ENCODE measurements at regions not wholly inside any gene's neighbourhood (a gene's known extent, or its start where the extent isn't known, plus 50 kb on each side); places are given as distances from the start of the nearest gene placed in this dataset.
"Not testable (repeated sequence)": the region's sequence is repeated elsewhere in the genome, so short reads cannot be mapped to it uniquely, and the experiment has no call there.

- TF ChIP-seq SPI1 (IDR thresholded peaks at IDR 0.05; ENCODE audit: low read depth, low read length): no peak
- TF ChIP-seq PAX5 (IDR thresholded peaks at IDR 0.05; ENCODE audit: insufficient read depth, low read length, severe bottlenecking): no peak
- no peak for TF ChIP-seq TAF1 (IDR thresholded peaks at IDR 0.05; ENCODE audit: low read depth, low read length)
- TF ChIP-seq POLR2A (IDR thresholded peaks at IDR 0.05; ENCODE audit: low read depth, low read length): no peak
- TF ChIP-seq POU2F2 (IDR thresholded peaks at IDR 0.05; ENCODE audit: low read depth, low read length): no peak
- TF ChIP-seq POLR2AphosphoS5 (IDR thresholded peaks at IDR 0.05; ENCODE audit: low read depth, low read length): no peak
- no peak for DNase-seq (ENCODE audit: insufficient read length, low spot score)
- FAIRE-seq: no peak
These were observed 400.8 kb downstream of the SMOC2 start for GRCh38 chr6:168841609-168842278.

GRCh38 chr6:168840932-168841331 lies 399.9 kb downstream of the SMOC2 start:
- not testable (repeated sequence) for FAIRE-seq; DNase-seq (ENCODE audit: insufficient read length, low spot score)

GRCh38 chr6:168840299-168840698 lies 399.3 kb downstream of the SMOC2 start:
- not testable (repeated sequence) for FAIRE-seq; DNase-seq (ENCODE audit: insufficient read length, low spot score)

DNA sequence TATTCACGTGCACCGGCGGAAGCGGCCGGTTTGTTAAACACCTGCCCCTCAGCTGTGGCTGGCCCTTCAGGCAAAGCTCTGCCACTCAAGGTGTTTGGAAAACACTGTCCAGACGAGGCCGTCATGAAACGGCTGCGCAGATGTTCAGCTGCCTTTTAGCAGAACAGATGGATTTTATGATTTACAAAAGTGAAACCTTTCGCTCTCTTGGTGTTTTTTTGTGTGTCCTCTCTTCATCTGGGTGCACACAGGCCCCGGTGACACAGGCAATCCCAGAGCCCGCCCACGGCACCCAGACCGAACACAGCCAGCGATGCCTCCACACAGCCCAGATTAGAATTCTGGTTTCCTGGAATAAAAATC lies 397.0 kb downstream of the SMOC2 start:
- DNase-seq (ENCODE audit: insufficient read length, low spot score): no peak
- TF ChIP-seq POU2F2 (IDR thresholded peaks at IDR 0.05; ENCODE audit: low read depth, low read length) (no peak), POLR2AphosphoS5 (IDR thresholded peaks at IDR 0.05; ENCODE audit: low read depth, low read length) (no peak), SPI1 (IDR thresholded peaks at IDR 0.05; ENCODE audit: low read depth, low read length) (no peak), TAF1 (IDR thresholded peaks at IDR 0.05; ENCODE audit: low read depth, low read length) (no peak), PAX5 (IDR thresholded peaks at IDR 0.05; ENCODE audit: insufficient read depth, low read length, severe bottlenecking) (no peak)
- FAIRE-seq: no peak

- no peak for DNase-seq (ENCODE audit: insufficient read length, low spot score)
- no peak for FAIRE-seq
These were observed 396.5 kb downstream of the SMOC2 start for GRCh38 chr6:168837254-168838036.

DNA sequence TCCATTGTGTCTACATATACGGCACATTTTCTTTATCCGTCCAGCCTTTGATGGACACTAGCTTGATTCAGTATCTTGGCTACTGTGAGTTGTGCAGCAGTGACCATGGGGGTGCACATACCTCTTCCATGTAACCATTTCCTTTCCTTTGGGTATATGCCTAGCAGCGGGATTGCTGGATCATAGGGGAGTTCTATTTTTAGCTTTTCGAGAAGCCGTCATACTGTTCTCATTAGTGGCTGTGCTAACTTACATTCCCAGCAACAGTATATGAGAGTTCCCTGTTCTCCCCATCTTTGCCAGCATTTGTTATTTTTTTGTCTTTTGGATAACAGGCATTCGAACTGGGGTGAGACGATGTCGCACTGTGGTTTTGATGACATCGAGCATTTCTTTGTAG lies 395.0 kb downstream of the SMOC2 start:
- FAIRE-seq (no peak), DNase-seq (ENCODE audit: insufficient read length, low spot score) (no peak)
- no peak for TF ChIP-seq SPI1 (IDR thresholded peaks at IDR 0.05; ENCODE audit: low read depth, low read length)
- TF ChIP-seq POLR2AphosphoS5 (IDR thresholded peaks at IDR 0.05; ENCODE audit: low read depth, low read length): no peak
- no peak for TF ChIP-seq POLR2A (IDR thresholded peaks at IDR 0.05; ENCODE audit: low read depth, low read length)
- TF ChIP-seq PAX5 (IDR thresholded peaks at IDR 0.05; ENCODE audit: insufficient read depth, low read length, severe bottlenecking): no peak
- no peak for TF ChIP-seq POU2F2 (IDR thresholded peaks at IDR 0.05; ENCODE audit: low read depth, low read length)
- no peak for TF ChIP-seq TAF1 (IDR thresholded peaks at IDR 0.05; ENCODE audit: low read depth, low read length)

More at GRCh38 chr6:168837254-168838036, 396.5 kb downstream of the SMOC2 start:
- TF ChIP-seq POU2F2 (IDR thresholded peaks at IDR 0.05; ENCODE audit: low read depth, low read length) (no peak), TAF1 (IDR thresholded peaks at IDR 0.05; ENCODE audit: low read depth, low read length) (no peak)

- TF ChIP-seq TAF1 (IDR thresholded peaks at IDR 0.05; ENCODE audit: low read depth, low read length) (no peak), POLR2AphosphoS5 (IDR thresholded peaks at IDR 0.05; ENCODE audit: low read depth, low read length) (no peak), SPI1 (IDR thresholded peaks at IDR 0.05; ENCODE audit: low read depth, low read length) (no peak)
- DNase-seq (ENCODE audit: insufficient read length, low spot score) (no peak), FAIRE-seq (no peak)
These were observed 393.8 kb downstream of the SMOC2 start for GRCh38 chr6:168834801-168835200.

GRCh38 chr6:168834042-168834587 lies 393.1 kb downstream of the SMOC2 start:
- FAIRE-seq: no peak
- no peak for DNase-seq (ENCODE audit: insufficient read length, low spot score)
- TF ChIP-seq POLR2A (IDR thresholded peaks at IDR 0.05; ENCODE audit: low read depth, low read length): no peak

DNA sequence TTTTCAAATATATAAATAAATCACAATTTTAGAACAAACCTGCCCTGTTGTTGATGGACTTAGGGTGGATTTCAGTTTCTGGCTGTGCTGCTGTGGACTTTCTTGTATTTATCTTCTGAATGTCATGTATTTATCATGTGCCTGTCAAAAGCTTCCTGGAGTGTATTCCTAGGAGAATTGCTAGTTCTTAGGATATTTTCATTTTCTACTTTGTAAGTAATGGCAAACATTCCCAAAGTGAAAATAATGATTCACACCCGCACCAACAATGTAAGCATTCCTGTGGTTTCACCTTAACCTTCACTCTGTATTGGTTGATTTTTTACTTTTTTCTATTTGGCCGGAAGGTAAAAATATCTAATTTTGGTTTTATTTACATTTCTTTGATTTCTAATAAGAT lies 387.8 kb downstream of the SMOC2 start:
- TF ChIP-seq PAX5 (IDR thresholded peaks at IDR 0.05; ENCODE audit: insufficient read depth, low read length, severe bottlenecking) (no peak), TAF1 (IDR thresholded peaks at IDR 0.05; ENCODE audit: low read depth, low read length) (no peak), POU2F2 (IDR thresholded peaks at IDR 0.05; ENCODE audit: low read depth, low read length) (no peak), POLR2AphosphoS5 (IDR thresholded peaks at IDR 0.05; ENCODE audit: low read depth, low read length) (no peak), POLR2A (IDR thresholded peaks at IDR 0.05; ENCODE audit: low read depth, low read length) (no peak), SPI1 (IDR thresholded peaks at IDR 0.05; ENCODE audit: low read depth, low read length) (no peak)
- no peak for FAIRE-seq

DNA sequence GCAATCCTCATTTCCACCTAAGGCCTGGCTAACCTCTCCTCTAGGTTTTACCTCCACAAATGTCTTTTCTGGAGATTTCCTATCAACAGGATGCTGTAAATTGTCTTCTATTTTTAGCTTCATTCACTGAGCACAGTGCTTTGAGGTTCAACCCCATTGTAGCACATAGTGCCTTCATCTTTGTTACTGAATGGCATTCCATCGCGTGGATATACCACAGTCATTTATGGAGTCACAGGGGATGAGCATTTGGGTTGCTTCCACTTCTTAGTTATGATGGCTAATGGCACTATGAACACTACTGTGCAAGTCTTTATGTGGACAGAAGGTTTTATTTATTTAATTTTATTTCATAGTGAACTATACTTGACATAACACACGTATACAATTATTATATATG lies 387.1 kb downstream of the SMOC2 start:
- FAIRE-seq (no peak), DNase-seq (ENCODE audit: insufficient read length, low spot score) (no peak)
- TF ChIP-seq PAX5 (IDR thresholded peaks at IDR 0.05; ENCODE audit: insufficient read depth, low read length, severe bottlenecking) (no peak), TAF1 (IDR thresholded peaks at IDR 0.05; ENCODE audit: low read depth, low read length) (no peak), SPI1 (IDR thresholded peaks at IDR 0.05; ENCODE audit: low read depth, low read length) (no peak), POU2F2 (IDR thresholded peaks at IDR 0.05; ENCODE audit: low read depth, low read length) (no peak), POLR2A (IDR thresholded peaks at IDR 0.05; ENCODE audit: low read depth, low read length) (no peak), POLR2AphosphoS5 (IDR thresholded peaks at IDR 0.05; ENCODE audit: low read depth, low read length) (no peak)

More for the DNA sequence above, 387.8 kb downstream of the SMOC2 start:
- DNase-seq (ENCODE audit: insufficient read length, low spot score): no peak

DNA sequence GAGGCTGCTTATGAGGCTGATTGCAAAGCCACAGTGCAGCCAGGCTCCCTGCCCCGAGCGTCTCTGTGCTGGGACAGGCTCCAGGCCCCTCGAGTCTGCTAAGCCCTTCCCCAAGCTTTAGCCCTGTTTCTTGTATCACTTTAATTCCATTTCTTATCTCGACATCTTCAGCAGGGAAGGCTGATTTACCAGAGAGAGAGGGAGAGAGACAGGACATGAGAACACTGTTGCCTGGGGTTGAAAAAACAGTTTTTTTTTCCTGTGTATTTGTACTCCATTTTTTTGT lies 386.5 kb downstream of the SMOC2 start:
- DNase-seq (ENCODE audit: insufficient read length, low spot score) (no peak), FAIRE-seq (no peak)

More for the DNA sequence above, 386.5 kb downstream of the SMOC2 start:
- TF ChIP-seq SPI1 (IDR thresholded peaks at IDR 0.05; ENCODE audit: low read depth, low read length) (no peak), PAX5 (IDR thresholded peaks at IDR 0.05; ENCODE audit: insufficient read depth, low read length, severe bottlenecking) (no peak), POLR2A (IDR thresholded peaks at IDR 0.05; ENCODE audit: low read depth, low read length) (no peak), TAF1 (IDR thresholded peaks at IDR 0.05; ENCODE audit: low read depth, low read length) (no peak), POLR2AphosphoS5 (IDR thresholded peaks at IDR 0.05; ENCODE audit: low read depth, low read length) (no peak), POU2F2 (IDR thresholded peaks at IDR 0.05; ENCODE audit: low read depth, low read length) (no peak)
